H1 (cell line): ENCODE measurements at regions not wholly inside any gene's neighbourhood (a gene's known extent, or its start where the extent isn't known, plus 50 kb on each side); places are given as distances from the start of the nearest gene placed in this dataset.

ENCODE experiments used
- ATF2 ChIP-seq: IDR thresholded peaks from 2 replicates; pipeline ENCODE4 v1.6.1; 2012; ENCODE audit warnings: low read length, inconsistent platforms
- CTBP2 ChIP-seq: IDR thresholded peaks from 2 replicates; pipeline ENCODE4 v1.7.0; 2011; ENCODE audit warnings: borderline replicate concordance, mild to moderate bottlenecking, moderate library complexity, mixed read lengths, low read length; ENCODE audit not compliant: insufficient read depth, insufficient read length
- CTCF ChIP-seq, 3 experiments: IDR thresholded peaks; 1 replicate in 2 of 3; 2 replicates in 1 of 3; pipeline versions ENCODE4 v1.5.1 to v1.6.1; 2011; ENCODE audit warnings: low read length in 3 of 3, mild to moderate bottlenecking in 3 of 3, inconsistent platforms in 2 of 3, low read depth in 1 of 3, moderate library complexity in 1 of 3; ENCODE audit not compliant: insufficient read depth in 1 of 3; ENCODE audit errors: control extremely low read depth in 1 of 3
- POLR2A ChIP-seq, 2 experiments: IDR thresholded peaks; 1 replicate in 1 of 2; 2 replicates in 1 of 2; pipeline ENCODE4 v1.6.1; 2011; ENCODE audit warnings: low read depth in 2 of 2, low read length in 2 of 2, mild to moderate bottlenecking in 2 of 2; ENCODE audit errors: control extremely low read depth in 1 of 2
- RFX5 ChIP-seq: IDR thresholded peaks from 2 replicates; pipeline ENCODE4 v1.6.1; 2011; ENCODE audit warnings: low read depth, low read length, improper control_type of control experiment, borderline replicate concordance
- SIN3A ChIP-seq, 2 experiments: IDR thresholded peaks in 1 of 2; conservative IDR thresholded peaks in 1 of 2; 2 replicates each; pipeline ENCODE4 v1.6.1; 2011 to 2012; ENCODE audit warnings: low read length in 2 of 2, improper control_type of control experiment in 1 of 2, low read depth in 1 of 2, mild to moderate bottlenecking in 1 of 2
- SIX5 ChIP-seq: IDR thresholded peaks from 2 replicates; pipeline ENCODE4 v1.6.1; 2011; ENCODE audit warnings: mild to moderate bottlenecking, low read depth, low read length

- TF ChIP-seq CTCF (IDR thresholded peaks at IDR 0.05; ENCODE audit: control extremely low read depth in 1 of 3, insufficient read depth in 1 of 3, low read depth in 1 of 3, low read length in 3 of 3) = no peak
- no peak for TF ChIP-seq POLR2A (IDR thresholded peaks at IDR 0.05; ENCODE audit: control extremely low read depth in 1 of 2, low read depth in 2 of 2, low read length in 2 of 2)
- no peak for TF ChIP-seq CTBP2
- no peak for TF ChIP-seq ATF2
- no peak for TF ChIP-seq SIN3A (conservative IDR thresholded peaks at IDR 0.05 in 1 of 2, IDR thresholded peaks at IDR 0.05 in 1 of 2; ENCODE audit: low read depth in 1 of 2, low read length in 2 of 2)
- no peak for TF ChIP-seq RFX5
- no peak for TF ChIP-seq SIX5
Observed at GRCh38 chr9:74348777-74349176, 148.4 kb upstream of the RORB start.
